GM18870 (cell line): ENCODE measurements at regions not wholly inside any gene's neighbourhood (a gene's known extent, or its start where the extent isn't known, plus 50 kb on each side); places are given as distances from the start of the nearest gene placed in this dataset.

ENCODE experiments used
- ATAC-seq: cut with Tn5 transposase; IDR thresholded peaks from one replicate; pipeline ENCODE4 v1.9.1; 2021; ENCODE audit warnings: moderate library complexity; ENCODE audit not compliant: unreplicated experiment

DNA sequence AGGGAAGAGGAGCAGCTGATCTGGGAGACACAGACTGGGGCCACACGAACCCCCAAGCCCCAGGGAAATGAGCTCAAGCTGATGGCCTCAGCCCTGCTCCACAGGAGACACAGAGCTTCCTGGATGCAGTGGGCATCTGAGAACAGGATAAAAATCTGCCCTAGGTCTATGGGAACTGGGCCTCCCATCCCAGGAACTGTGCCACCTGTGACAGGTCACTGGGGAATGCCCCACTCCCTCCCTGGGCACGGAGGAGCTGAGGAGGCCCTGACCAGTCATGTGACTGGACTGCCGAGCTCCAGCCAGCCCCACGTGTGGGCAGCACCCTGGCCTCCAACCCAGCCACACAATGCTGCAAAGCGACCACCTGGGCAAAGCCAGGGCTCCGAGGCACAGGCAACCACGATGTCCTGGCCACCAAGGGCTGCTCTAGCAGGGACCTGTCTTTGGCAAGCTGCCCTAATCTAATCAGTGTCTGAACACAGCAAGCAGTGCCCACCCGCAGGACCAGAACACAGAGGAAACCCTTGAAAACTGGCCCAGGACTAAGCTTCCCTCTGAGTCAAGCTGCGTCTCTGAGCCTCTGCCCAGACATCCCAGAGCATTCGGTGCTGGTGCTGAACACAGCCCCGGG lies 57.8 kb upstream of the ID2 start:
- no peak for ATAC-seq

GRCh38 chr2:8624855-8625398 lies 56.9 kb upstream of the ID2 start:
- ATAC-seq, result no peak

- no peak for ATAC-seq
These were observed 56.2 kb upstream of the ID2 start for GRCh38 chr2:8625399-8626300.

GRCh38 chr2:8626572-8626971 lies 55.3 kb upstream of the ID2 start:
- ATAC-seq, result no peak

DNA sequence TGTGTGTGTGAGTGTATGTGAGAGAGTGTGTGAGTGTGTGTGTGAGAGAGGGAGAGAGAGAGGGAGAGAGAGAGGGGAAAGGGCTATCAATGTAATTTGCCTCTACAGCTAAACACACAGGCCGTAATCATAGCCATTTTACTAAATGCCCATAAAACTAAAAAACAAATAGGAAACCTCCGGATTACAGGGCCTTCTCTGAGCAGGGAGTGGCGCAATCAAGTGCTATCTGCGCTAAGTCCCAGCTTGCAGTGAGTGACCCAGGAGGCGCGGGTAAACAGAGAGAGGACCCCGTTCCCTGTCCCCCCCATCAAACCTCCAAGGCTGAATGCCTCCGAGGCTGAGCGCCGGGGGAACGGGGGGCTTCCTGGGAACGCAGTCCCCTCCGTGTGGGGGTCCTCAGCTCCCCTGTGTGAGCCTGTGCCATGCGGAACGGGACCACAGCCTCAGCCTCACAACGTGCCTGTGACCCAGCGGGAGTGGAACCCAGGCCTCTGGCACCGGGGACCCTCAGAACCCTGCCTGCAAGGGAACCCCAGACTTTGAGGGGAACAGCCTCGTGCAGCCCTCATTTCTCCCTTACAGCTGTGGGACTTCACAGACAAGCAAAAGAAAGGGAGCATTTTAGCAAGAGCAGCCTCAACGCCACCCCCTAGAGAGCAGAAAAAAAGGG lies 54.7 kb upstream of the ID2 start:
- ATAC-seq, result no peak

GRCh38 chr2:8627692-8628085 lies 54.2 kb upstream of the ID2 start:
- no peak for ATAC-seq

- ATAC-seq, result no peak
These were observed 53.5 kb upstream of the ID2 start for GRCh38 chr2:8628179-8628865.

GRCh38 chr2:8628866-8629209 lies 53.0 kb upstream of the ID2 start:
- ATAC-seq, result no peak

GRCh38 chr2:8629402-8629801 lies 52.5 kb upstream of the ID2 start:
- ATAC-seq, result no peak

DNA sequence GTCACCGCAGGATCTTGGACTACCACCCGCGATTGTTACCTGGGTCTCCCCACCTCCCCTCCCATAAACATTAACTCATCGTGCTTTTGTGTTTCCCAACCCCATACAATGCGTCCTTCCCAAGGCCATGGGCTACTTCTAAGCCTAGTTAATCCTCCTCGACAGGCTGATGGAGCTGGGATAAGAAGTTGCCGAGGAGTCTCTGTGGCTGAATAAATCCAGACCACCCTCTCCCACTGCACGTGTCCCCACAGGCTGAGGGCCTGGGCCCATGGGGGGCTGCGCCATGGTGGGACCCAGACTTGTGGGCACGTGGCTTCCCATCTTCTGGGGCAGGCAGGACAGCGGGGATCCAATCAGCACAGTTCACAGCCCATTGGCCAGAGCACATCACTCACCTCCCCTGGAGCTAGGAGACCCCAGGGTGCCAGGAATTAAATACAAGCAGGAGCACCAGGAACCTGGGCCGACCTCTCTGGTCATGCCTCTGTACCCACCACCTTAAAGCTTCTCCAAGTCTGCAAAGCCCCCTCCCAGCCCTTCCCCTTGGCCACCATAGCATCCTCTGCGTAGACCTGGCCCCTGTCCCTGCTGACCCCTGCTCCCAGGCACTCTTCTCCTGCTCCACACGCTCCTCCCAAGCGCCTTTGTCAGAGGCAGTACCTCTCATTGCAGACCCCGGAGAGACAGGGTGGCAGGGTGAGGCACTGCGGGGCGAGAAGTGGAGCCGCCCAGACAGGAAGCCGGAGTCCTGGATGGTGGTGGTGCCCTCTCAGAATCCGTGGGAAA lies 51.0 kb upstream of the ID2 start:
- no peak for ATAC-seq

- no peak for ATAC-seq
These were observed 50.3 kb upstream of the ID2 start for GRCh38 chr2:8631465-8632005.
